SU-DHL-6 (cell line): ENCODE measurements at regions not wholly inside any gene's neighbourhood (a gene's known extent, or its start where the extent isn't known, plus 50 kb on each side); places are given as distances from the start of the nearest gene placed in this dataset.

Experiments
- H2AFZ ChIP-seq: fragments of 200-600 bp; sonication (generic); 2 replicates; pipeline ENCODE4 v1.6.1; 2014; ENCODE audit warnings: low read depth, mild to moderate bottlenecking, moderate library complexity, mixed read lengths, antibody characterized with exemption, low read length; ENCODE audit not compliant: severe bottlenecking
- H3F3A ChIP-seq: fragments of 200-600 bp; shearing (Covaris generic); 2 replicates; pipeline ENCODE4 v1.6.0; 2016; ENCODE audit warnings: antibody characterized with exemption, mild to moderate bottlenecking; ENCODE audit not compliant: insufficient read depth
- H3K27ac ChIP-seq: fragments of 200-600 bp; sonication (generic); 2 replicates; pipeline ENCODE4 v1.5.1; 2016; ENCODE audit warnings: low read depth, mild to moderate bottlenecking, low read length, moderate library complexity, mixed read lengths
- H3K27me3 ChIP-seq: fragments of 200-600 bp; sonication (generic), shearing (Covaris generic); 2 replicates; pipeline ENCODE4 v1.6.0; 2014; ENCODE audit warnings: mild to moderate bottlenecking, low read length
- H3K36me3 ChIP-seq: fragments of 200-600 bp; sonication (generic); 2 replicates; pipeline ENCODE4 v1.6.1; 2014; ENCODE audit warnings: mild to moderate bottlenecking, low read length, mixed read lengths
- H3K4me2 ChIP-seq: fragments of 300-600, 200-600 bp; shearing (Covaris generic), sonication (generic); 2 replicates; pipeline ENCODE4 v1.6.0; 2014; ENCODE audit warnings: low read length, low read depth, mild to moderate bottlenecking; ENCODE audit not compliant: poor library complexity, severe bottlenecking
- H3K4me3 ChIP-seq: fragments of 200-600 bp; sonication (generic); 2 replicates; pipeline ENCODE4 v1.5.1; 2014; ENCODE audit warnings: antibody characterized with exemption, low read length, mild to moderate bottlenecking, mixed read lengths; ENCODE audit not compliant: insufficient read depth, poor library complexity, severe bottlenecking
- H3K79me2 ChIP-seq: fragments of 200-600 bp; sonication (generic); 2 replicates; pipeline ENCODE4 v1.6.1; 2014; ENCODE audit warnings: mild to moderate bottlenecking, low read length, moderate library complexity; ENCODE audit not compliant: insufficient read depth
- H3K9ac ChIP-seq: fragments of 200-600 bp; sonication (generic); 2 replicates; pipeline ENCODE4 v1.7.0; 2014; ENCODE audit warnings: mild to moderate bottlenecking, low read length
- H3K9me2 ChIP-seq: fragments of 200-600 bp; sonication (generic); replicated peaks from 2 replicates; pipeline ENCODE4 v1.6.1; 2014; ENCODE audit warnings: low read length; ENCODE audit not compliant: insufficient read depth
- H3K9me3 ChIP-seq: fragments of 200-600 bp; sonication (generic); 2 replicates; pipeline ENCODE4 v1.6.1; 2014; ENCODE audit warnings: low read length, mixed read lengths; ENCODE audit not compliant: insufficient read depth
- H4K20me1 ChIP-seq: fragments of 200-600 bp; sonication (generic); 2 replicates; pipeline ENCODE4 v1.6.1; 2014; ENCODE audit warnings: low read depth, mild to moderate bottlenecking, antibody characterized with exemption, low read length, moderate library complexity, mixed read lengths
- EZH2phosphoT487 ChIP-seq: fragments of 200-600 bp; sonication (generic), shearing (Covaris generic); conservative IDR thresholded peaks from 2 replicates; pipeline ENCODE4 v1.6.1; 2018; ENCODE audit warnings: mild to moderate bottlenecking, antibody characterized with exemption, low read length, moderate library complexity, mixed read lengths
- TF ChIP-seq, protein P1 (sequence below): fragments of 200-600 bp; sonication (generic); IDR thresholded peaks from one replicate; pipeline ENCODE4 v1.5.1; 2017; ENCODE audit warnings: antibody characterized with exemption, mild to moderate bottlenecking, low read length, moderate library complexity; ENCODE audit not compliant: insufficient read depth, poor library complexity, severe bottlenecking

DNA sequence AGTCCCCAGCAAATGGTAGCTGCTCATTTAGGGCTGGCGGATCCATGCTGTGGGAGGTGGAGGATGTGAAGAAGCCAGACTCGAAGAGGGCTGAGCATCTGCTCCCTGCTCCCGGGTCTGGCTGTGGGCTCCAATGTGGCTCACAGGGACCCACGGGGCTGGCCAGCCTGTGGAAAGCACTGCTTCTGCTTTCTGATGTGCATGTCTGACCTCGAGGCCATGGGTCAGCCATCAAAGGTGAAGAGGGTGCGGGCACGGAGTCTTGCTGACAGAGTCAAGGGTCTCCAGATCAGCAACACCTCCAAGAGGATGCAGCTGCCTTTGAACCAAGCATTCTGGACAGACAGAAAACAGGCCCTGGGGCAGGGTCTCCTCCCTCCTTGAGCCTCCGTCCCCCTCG is 178.2 kb downstream of the INHBB start:
- no peak overlapping the region for H3K9ac ChIP-seq
- H3K36me3 ChIP-seq, result no peaks in the 10 kb centered on the region
- no peak overlapping the region for H3K4me2 ChIP-seq
- TF ChIP-seq, protein P1, sequence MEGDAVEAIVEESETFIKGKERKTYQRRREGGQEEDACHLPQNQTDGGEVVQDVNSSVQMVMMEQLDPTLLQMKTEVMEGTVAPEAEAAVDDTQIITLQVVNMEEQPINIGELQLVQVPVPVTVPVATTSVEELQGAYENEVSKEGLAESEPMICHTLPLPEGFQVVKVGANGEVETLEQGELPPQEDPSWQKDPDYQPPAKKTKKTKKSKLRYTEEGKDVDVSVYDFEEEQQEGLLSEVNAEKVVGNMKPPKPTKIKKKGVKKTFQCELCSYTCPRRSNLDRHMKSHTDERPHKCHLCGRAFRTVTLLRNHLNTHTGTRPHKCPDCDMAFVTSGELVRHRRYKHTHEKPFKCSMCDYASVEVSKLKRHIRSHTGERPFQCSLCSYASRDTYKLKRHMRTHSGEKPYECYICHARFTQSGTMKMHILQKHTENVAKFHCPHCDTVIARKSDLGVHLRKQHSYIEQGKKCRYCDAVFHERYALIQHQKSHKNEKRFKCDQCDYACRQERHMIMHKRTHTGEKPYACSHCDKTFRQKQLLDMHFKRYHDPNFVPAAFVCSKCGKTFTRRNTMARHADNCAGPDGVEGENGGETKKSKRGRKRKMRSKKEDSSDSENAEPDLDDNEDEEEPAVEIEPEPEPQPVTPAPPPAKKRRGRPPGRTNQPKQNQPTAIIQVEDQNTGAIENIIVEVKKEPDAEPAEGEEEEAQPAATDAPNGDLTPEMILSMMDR, result no peak
- TF ChIP-seq EZH2phosphoT487, result no peak
- no peak overlapping the region for H3K4me3 ChIP-seq
- H2AFZ ChIP-seq, result no peak overlapping the region
- H3F3A ChIP-seq, result no peaks in the 10 kb centered on the region
- H3K79me2 ChIP-seq, result no peaks in the 10 kb centered on the region
- H3K27me3 ChIP-seq, result no peaks in the 10 kb centered on the region
- no peaks in the 10 kb centered on the region for H3K9me3 ChIP-seq
- no peak overlapping the region for H3K27ac ChIP-seq
- H3K9me2 ChIP-seq, result no peaks in the 10 kb centered on the region
- no peaks in the 10 kb centered on the region for H4K20me1 ChIP-seq

DNA sequence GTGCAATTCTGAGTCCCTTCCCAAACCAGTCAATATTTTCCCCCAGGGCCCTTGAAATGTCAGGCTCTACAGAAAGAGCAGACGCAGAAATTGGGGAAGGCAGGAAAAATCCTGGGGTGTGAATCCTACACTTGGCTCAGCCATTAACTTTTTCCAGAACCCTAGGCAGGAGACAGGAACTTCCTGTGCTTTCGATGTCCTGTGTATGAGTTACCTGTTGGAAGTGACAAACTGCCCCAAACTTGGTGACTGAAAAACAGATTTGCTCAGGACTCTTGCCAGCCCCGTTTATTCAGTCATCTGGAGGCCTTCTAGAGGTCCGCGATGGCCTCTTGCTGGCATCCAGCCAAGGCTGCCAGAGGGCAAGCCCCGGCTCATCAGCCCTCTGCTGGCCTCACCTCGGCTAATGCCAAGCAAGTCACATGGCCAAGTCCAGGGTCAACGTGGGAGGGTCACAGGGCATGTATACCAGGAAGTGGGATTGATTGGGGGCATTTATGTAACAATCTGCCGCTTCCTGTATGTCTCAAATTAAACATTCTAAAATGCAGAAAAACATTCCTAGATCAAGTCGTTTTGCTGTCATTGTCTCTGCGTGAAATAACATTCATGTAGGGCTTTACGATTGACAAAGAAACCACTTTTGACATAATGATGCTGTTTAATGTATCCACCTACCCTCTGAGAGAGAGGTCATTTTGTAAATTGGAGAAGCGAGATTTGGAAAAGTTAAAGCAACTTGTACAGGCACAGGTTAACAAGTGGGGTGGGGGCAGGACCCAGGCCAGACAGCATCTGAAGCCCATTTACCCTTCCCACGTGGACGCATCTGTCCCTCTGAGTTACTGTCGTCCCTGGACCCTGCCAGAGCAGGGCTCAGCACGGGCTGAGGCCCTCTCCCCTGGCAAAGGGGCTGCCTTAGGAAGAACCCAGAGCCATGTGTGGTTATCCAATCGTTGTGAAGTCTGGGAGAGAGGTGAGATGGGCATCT is 179.4 kb downstream of the INHBB start:
- Histone ChIP-seq H3K4me2 (no peak overlapping the region), H3K9ac (no peak overlapping the region), H3K9me2 (no peaks in the 10 kb centered on the region), H3K79me2 (no peaks in the 10 kb centered on the region), H3K4me3 (no peak overlapping the region), H2AFZ (no peak overlapping the region), H3K36me3 (no peaks in the 10 kb centered on the region), H3K27me3 (no peaks in the 10 kb centered on the region), H4K20me1 (no peaks in the 10 kb centered on the region), H3K27ac (no peak overlapping the region), H3K9me3 (no peaks in the 10 kb centered on the region; the same call in 1 of the 2 replicates), H3F3A (no peaks in the 10 kb centered on the region)
- TF ChIP-seq, protein P1, result no peak
- TF ChIP-seq EZH2phosphoT487, result no peak

- H3K4me2 ChIP-seq, result no peak overlapping the region
- no peak overlapping the region for H3K9ac ChIP-seq
- no peaks in the 10 kb centered on the region; the same call in 1 of the 2 replicates for H3K9me3 ChIP-seq
- TF ChIP-seq EZH2phosphoT487, result no peak
- TF ChIP-seq, protein P1, result no peak
- no peaks in the 10 kb centered on the region for H3K9me2 ChIP-seq
- no peaks in the 10 kb centered on the region for H3K79me2 ChIP-seq
- no peaks in the 10 kb centered on the region for H3K36me3 ChIP-seq
- H3F3A ChIP-seq, result no peaks in the 10 kb centered on the region
- H2AFZ ChIP-seq, result no peak overlapping the region
- H3K4me3 ChIP-seq, result no peak overlapping the region
- no peak overlapping the region for H3K27ac ChIP-seq
- H3K27me3 ChIP-seq, result no peaks in the 10 kb centered on the region
- H4K20me1 ChIP-seq, result no peaks in the 10 kb centered on the region
Measured at GRCh38 chr2:120526047-120526562, 180.2 kb downstream of the INHBB start.
